ENCODE measurements at regions not wholly inside any gene's neighbourhood (a gene's known extent, or its start where the extent isn't known, plus 50 kb on each side); places are given as distances from the start of the nearest gene placed in this dataset.

- TF ChIP-seq POLR2AphosphoS5 (IDR thresholded peaks at IDR 0.05; ENCODE audit: low read depth, low read length): no peak
- no peak for TF ChIP-seq SIN3A (IDR thresholded peaks at IDR 0.05; ENCODE audit: borderline replicate concordance, insufficient read depth, low read length)
- no peak for TF ChIP-seq REST (IDR thresholded peaks at IDR 0.05; ENCODE audit: insufficient read depth in 1 of 2, low read depth in 2 of 2, low read length in 2 of 2)
- TF ChIP-seq FOXP2 (optimal IDR thresholded peaks at IDR 0.05; ENCODE audit: borderline replicate concordance, extremely low read depth, extremely low read length, insufficient read depth): no peak
These were observed 104.8 kb downstream of the RPAP3 start for GRCh38 chr12:47601071-47601470.

GRCh38 chr12:47591795-47592194 lies 114.0 kb downstream of the RPAP3 start:
- TF ChIP-seq REST (IDR thresholded peaks at IDR 0.05; ENCODE audit: insufficient read depth in 1 of 2, low read depth in 2 of 2, low read length in 2 of 2) (no peak), SIN3A (IDR thresholded peaks at IDR 0.05; ENCODE audit: borderline replicate concordance, insufficient read depth, low read length) (no peak), POLR2AphosphoS5 (IDR thresholded peaks at IDR 0.05; ENCODE audit: low read depth, low read length) (no peak), TAF1 (IDR thresholded peaks at IDR 0.05; ENCODE audit: borderline replicate concordance, insufficient read depth, low read length) (no peak), FOXP2 (optimal IDR thresholded peaks at IDR 0.05; ENCODE audit: borderline replicate concordance, extremely low read depth, extremely low read length, insufficient read depth) (no peak)

- TF ChIP-seq POLR2AphosphoS5 (IDR thresholded peaks at IDR 0.05; ENCODE audit: low read depth, low read length) (no peak), SIN3A (IDR thresholded peaks at IDR 0.05; ENCODE audit: borderline replicate concordance, insufficient read depth, low read length) (no peak), REST (IDR thresholded peaks at IDR 0.05; ENCODE audit: insufficient read depth in 1 of 2, low read depth in 2 of 2, low read length in 2 of 2) (no peak), FOXP2 (optimal IDR thresholded peaks at IDR 0.05; ENCODE audit: borderline replicate concordance, extremely low read depth, extremely low read length, insufficient read depth) (no peak), TAF1 (IDR thresholded peaks at IDR 0.05; ENCODE audit: borderline replicate concordance, insufficient read depth, low read length) (no peak)
These were observed 114.5 kb downstream of the RPAP3 start for GRCh38 chr12:47591361-47591791.

- TF ChIP-seq FOXP2 (optimal IDR thresholded peaks at IDR 0.05; ENCODE audit: borderline replicate concordance, extremely low read depth, extremely low read length, insufficient read depth) (no peak), POLR2AphosphoS5 (IDR thresholded peaks at IDR 0.05; ENCODE audit: low read depth, low read length) (no peak), SIN3A (IDR thresholded peaks at IDR 0.05; ENCODE audit: borderline replicate concordance, insufficient read depth, low read length) (no peak), TAF1 (IDR thresholded peaks at IDR 0.05; ENCODE audit: borderline replicate concordance, insufficient read depth, low read length) (no peak), REST (IDR thresholded peaks at IDR 0.05; ENCODE audit: insufficient read depth in 1 of 2, low read depth in 2 of 2, low read length in 2 of 2) (no peak)
These were observed 115.0 kb downstream of the RPAP3 start for GRCh38 chr12:47590771-47591360.
